Ovary (tissue), 7 donors: ENCODE measurements at regions not wholly inside any gene's neighbourhood (a gene's known extent, or its start where the extent isn't known, plus 50 kb on each side); places are given as distances from the start of the nearest gene placed in this dataset.
"Not testable (repeated sequence)": the region's sequence is repeated elsewhere in the genome, so short reads cannot be mapped to it uniquely, and the experiment has no call there.

ENCODE experiments used
- DNase-seq, 5 donors: peaks; one replicate each; pipeline ENCODE4 v3.0.0-alpha.2; 2019 to 2020
- H3K27ac ChIP-seq, 2 donors: fragments of 200-600 bp; one replicate each; pipeline versions ENCODE4 v1.5.1 to v1.8.0; 2019 to 2022
- H3K27me3 ChIP-seq: fragments of 200-600 bp; one replicate; pipeline ENCODE4 v1.8.0; 2022
- H3K36me3 ChIP-seq: fragments of 200-600 bp; sonication (generic); one replicate; pipeline ENCODE4 v1.5.1; 2019
- H3K4me1 ChIP-seq: one replicate; pipeline ENCODE4 v1.8.1; 2013; ENCODE audit warnings: mild to moderate bottlenecking, moderate library complexity; ENCODE audit not compliant: insufficient read depth
- H3K4me3 ChIP-seq: fragments of 200-600 bp; sonication (generic); one replicate; pipeline ENCODE4 v1.5.1; 2017
- H3K9me3 ChIP-seq, 2 donors: fragments of 200-600 bp in 1 of 2; sonication (generic) in 1 of 2; one replicate each; pipeline versions ENCODE4 v1.5.1 to v1.8.1; 2013 to 2019; ENCODE audit warnings: mild to moderate bottlenecking in 1 of 2, moderate library complexity in 1 of 2
- CTCF ChIP-seq, 3 donors: fragments of 450-650 bp in 2 of 3; fragments of 200-600 bp in 1 of 3; IDR thresholded peaks; one replicate each; pipeline versions ENCODE4 v1.5.1 to v1.8.0; 2016 to 2022; ENCODE audit warnings: antibody characterized with exemption in 3 of 3, mild to moderate bottlenecking in 1 of 3
- EP300 ChIP-seq: sonication (generic); formaldehyde crosslinking; IDR thresholded peaks from one replicate; pipeline ENCODE4 v1.6.1; 2017; ENCODE audit warnings: antibody characterized with exemption
- POLR2A ChIP-seq: fragments of 450-650 bp; IDR thresholded peaks from one replicate; pipeline ENCODE4 v1.6.1; 2017; ENCODE audit warnings: antibody characterized with exemption, mild to moderate bottlenecking, moderate library complexity
- WGBS, 3 donors: extraction: QIAGEN DNeasy Blood & Tissue Kit in 1 of 3; methylation state at CpG; one replicate each; pipeline versions ENCODE4 v1.1.5 to v1.1.7; 2013 to 2017; 5-methylcytosine and 5-hydroxymethylcytosine counted together
- intact Hi-C, 4 donors: fragments of 100-400 bp; cut with DNase I; formaldehyde crosslinking; loops; one replicate each; pipeline versions ENCODE4 v1.11.0 to v1.15.1; 2022 to 2023
- donor health status: DM: no; HTN: no; CAD: no; lungs with moderate emphysema.
- donor health status: DM: no; HTN: no; CAD: no.
- donor health status: Bipolar disorder and iron deficiency.
- donor health status: DM: no; HTN: no; CAD: no.
- donor health status: DM: yes; HTN: yes; CAD: no.

- DNase-seq = no peak
- no peak overlapping the region for H3K4me3 ChIP-seq
- no peaks in the 10 kb centered on the region for H3K27me3 ChIP-seq
- no peaks in the 10 kb centered on the region for H3K4me1 ChIP-seq
- no peaks in the 10 kb centered on the region for H3K9me3 ChIP-seq
- intact Hi-C loops = no loop called here
- H3K27ac ChIP-seq = no peak overlapping the region
- no peaks in the 10 kb centered on the region for H3K36me3 ChIP-seq
- TF ChIP-seq CTCF (IDR thresholded peaks at IDR 0.05) (no peak), EP300 (no peak), POLR2A (no peak)
- WGBS, 3 donors = 89 to 95% (median 93%) methylated on average over 1 of the region's 1 CpG
Observed at GRCh38 chr3:153856932-153857331, 264.3 kb upstream of the ARHGEF26 start.

GRCh38 chr3:153864793-153865192, 256.4 kb upstream of the ARHGEF26 start:
- WGBS, 3 donors = 92 to 100% (median 94%) methylated on average over 2 of the region's 2 CpGs
- TF ChIP-seq POLR2A (no peak), CTCF (IDR thresholded peaks at IDR 0.05) (no peak), EP300 (no peak)
- Histone ChIP-seq H3K27me3 (no peaks in the 10 kb centered on the region), H3K4me1 (no peaks in the 10 kb centered on the region), H3K36me3 (no peaks in the 10 kb centered on the region), H3K4me3 (no peak overlapping the region), H3K9me3 (no peaks in the 10 kb centered on the region), H3K27ac (no peak overlapping the region)
- DNase-seq = no peak
- intact Hi-C loops = no loop called here

- no peak for TF ChIP-seq CTCF (IDR thresholded peaks at IDR 0.05)
- no peak for TF ChIP-seq POLR2A
- no peak for TF ChIP-seq EP300
- Histone ChIP-seq H3K9me3 (no peaks in the 10 kb centered on the region), H3K36me3 (no peaks in the 10 kb centered on the region), H3K27me3 (no peaks in the 10 kb centered on the region), H3K27ac (no peak overlapping the region), H3K4me1 (no peaks in the 10 kb centered on the region), H3K4me3 (no peak overlapping the region)
- intact Hi-C loops = no loop called here
- DNase-seq = no peak
Observed at GRCh38 chr3:153866901-153867300, 254.3 kb upstream of the ARHGEF26 start.

DNA sequence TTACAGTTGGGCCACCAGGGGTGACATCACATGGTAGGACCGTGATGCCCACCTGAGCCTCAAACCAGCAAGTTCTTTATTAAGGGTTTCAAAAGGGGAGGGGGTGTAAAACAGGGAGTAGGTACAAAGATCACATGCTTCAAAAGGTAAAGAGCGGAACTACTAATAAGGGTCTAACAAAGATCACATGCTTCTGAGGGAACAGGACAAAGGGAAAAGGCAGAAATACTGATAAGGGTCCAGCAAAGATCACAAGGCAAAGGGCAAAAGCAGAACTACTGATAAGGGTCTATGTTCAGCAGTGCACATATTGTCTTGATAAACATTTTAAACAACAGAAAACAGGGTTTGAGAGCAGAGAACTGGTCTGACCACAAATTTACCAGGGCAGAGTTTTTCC, 246.8 kb upstream of the ARHGEF26 start:
- intact Hi-C loops, H3K27ac ChIP-seq, H3K4me3 ChIP-seq, H3K27me3 ChIP-seq, H3K9me3 ChIP-seq, H3K4me1 ChIP-seq, H3K36me3 ChIP-seq, DNase-seq: not testable (repeated sequence)
- 85 to 96% (median 89%) methylated on average over 2 of the region's 2 CpGs for WGBS, 3 donors

DNA sequence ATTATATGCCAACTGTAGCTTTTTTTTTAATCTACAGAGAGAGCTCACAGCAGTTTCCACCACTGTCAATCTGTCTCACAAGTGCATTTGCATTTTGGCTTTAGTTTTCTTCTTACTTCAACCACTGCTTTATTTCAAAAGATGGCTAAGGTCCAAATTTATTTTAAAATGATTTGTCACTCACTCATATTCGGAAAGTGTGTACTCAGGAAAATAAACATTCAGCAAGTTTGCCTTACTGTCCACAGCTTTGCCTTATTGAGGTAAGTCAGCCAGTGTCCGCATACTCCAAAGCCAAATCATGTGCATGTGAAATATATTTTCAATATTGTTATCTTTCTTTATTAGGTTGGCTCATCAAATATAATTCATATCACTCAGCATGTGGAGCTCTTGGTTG, 240.7 kb upstream of the ARHGEF26 start:
- no peak for TF ChIP-seq POLR2A
- no peak for TF ChIP-seq CTCF (IDR thresholded peaks at IDR 0.05)
- TF ChIP-seq EP300 = no peak
- 73 to 79% (median 77%) methylated on average over 2 of the region's 2 CpGs for WGBS, 3 donors
- Histone ChIP-seq H3K9me3 (no peaks in the 10 kb centered on the region), H3K27me3 (no peaks in the 10 kb centered on the region), H3K4me1 (no peaks in the 10 kb centered on the region), H3K4me3 (no peak overlapping the region), H3K36me3 (no peaks in the 10 kb centered on the region), H3K27ac (no peak overlapping the region)
- DNase-seq = no peak
- intact Hi-C loops = no loop called here
